HEK293T (cell line): ENCODE measurements at regions not wholly inside any gene's neighbourhood (a gene's known extent, or its start where the extent isn't known, plus 50 kb on each side); places are given as distances from the start of the nearest gene placed in this dataset.

Source experiments
- BHLHE40 ChIP-seq: fragments of 450-650 bp; IDR thresholded peaks from 2 replicates; pipeline ENCODE4 v1.6.1; 2016; ENCODE audit warnings: mild to moderate bottlenecking, moderate library complexity, borderline replicate concordance
- ELF4 ChIP-seq: fragments of 450-650 bp; IDR thresholded peaks from 2 replicates; pipeline ENCODE4 v1.6.1; 2017; ENCODE audit warnings: antibody characterized with exemption
- FOXK2 ChIP-seq: fragments of 450-650 bp; IDR thresholded peaks from 2 replicates; pipeline ENCODE4 v1.6.1; 2016; ENCODE audit warnings: mild to moderate bottlenecking
- PKNOX1 ChIP-seq: fragments of 450-650 bp; IDR thresholded peaks from 2 replicates; pipeline ENCODE4 v1.6.1; 2016
- SUZ12 ChIP-seq: fragments of 450-650 bp; IDR thresholded peaks from 2 replicates; pipeline ENCODE4 v1.6.1; 2016; ENCODE audit warnings: mild to moderate bottlenecking
- ZNF384 ChIP-seq: fragments of 450-650 bp; IDR thresholded peaks from 2 replicates; pipeline ENCODE4 v1.6.1; 2016

GRCh38 chr11:115820026-115820425 lies 315.8 kb upstream of the CADM1 start:
- TF ChIP-seq SUZ12, result no peak
- TF ChIP-seq ZNF384, result no peak
- no peak for TF ChIP-seq FOXK2
- TF ChIP-seq ELF4, result no peak
- no peak for TF ChIP-seq PKNOX1
- TF ChIP-seq BHLHE40, result no peak
